ENCODE measurements at regions not wholly inside any gene's neighbourhood (a gene's known extent, or its start where the extent isn't known, plus 50 kb on each side); places are given as distances from the start of the nearest gene placed in this dataset.

DNA sequence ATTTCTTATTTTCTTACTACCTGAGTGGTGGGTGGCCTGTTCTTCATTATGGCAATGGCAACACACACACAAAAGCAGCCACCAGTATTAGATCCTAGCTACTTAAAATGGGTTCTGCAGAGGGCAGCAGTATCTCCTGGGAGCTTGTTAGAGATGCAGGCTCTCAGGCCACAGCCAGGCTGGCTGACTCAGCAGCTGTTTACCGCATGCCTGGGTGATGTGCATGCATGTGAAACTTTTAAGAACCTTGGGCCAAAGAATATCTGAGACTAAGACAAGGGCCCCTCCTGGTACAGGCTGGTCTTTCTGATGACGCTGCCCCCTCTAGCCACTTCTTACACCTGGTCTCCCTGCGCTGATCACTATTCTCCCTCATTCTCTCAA lies 399.0 kb downstream of the MED10 start:
- DNase-seq (ENCODE audit: low spot score): no peak
- TF ChIP-seq, protein P1, sequence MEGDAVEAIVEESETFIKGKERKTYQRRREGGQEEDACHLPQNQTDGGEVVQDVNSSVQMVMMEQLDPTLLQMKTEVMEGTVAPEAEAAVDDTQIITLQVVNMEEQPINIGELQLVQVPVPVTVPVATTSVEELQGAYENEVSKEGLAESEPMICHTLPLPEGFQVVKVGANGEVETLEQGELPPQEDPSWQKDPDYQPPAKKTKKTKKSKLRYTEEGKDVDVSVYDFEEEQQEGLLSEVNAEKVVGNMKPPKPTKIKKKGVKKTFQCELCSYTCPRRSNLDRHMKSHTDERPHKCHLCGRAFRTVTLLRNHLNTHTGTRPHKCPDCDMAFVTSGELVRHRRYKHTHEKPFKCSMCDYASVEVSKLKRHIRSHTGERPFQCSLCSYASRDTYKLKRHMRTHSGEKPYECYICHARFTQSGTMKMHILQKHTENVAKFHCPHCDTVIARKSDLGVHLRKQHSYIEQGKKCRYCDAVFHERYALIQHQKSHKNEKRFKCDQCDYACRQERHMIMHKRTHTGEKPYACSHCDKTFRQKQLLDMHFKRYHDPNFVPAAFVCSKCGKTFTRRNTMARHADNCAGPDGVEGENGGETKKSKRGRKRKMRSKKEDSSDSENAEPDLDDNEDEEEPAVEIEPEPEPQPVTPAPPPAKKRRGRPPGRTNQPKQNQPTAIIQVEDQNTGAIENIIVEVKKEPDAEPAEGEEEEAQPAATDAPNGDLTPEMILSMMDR (IDR thresholded peaks at IDR 0.05; ENCODE audit: borderline replicate concordance, control extremely low read depth, extremely low read depth, insufficient read depth, missing control alignments): no peak
- in situ Hi-C loops (cut with MboI; ENCODE audit: low sequenced_read_pairs, unreplicated experiment): no loop called here

DNA sequence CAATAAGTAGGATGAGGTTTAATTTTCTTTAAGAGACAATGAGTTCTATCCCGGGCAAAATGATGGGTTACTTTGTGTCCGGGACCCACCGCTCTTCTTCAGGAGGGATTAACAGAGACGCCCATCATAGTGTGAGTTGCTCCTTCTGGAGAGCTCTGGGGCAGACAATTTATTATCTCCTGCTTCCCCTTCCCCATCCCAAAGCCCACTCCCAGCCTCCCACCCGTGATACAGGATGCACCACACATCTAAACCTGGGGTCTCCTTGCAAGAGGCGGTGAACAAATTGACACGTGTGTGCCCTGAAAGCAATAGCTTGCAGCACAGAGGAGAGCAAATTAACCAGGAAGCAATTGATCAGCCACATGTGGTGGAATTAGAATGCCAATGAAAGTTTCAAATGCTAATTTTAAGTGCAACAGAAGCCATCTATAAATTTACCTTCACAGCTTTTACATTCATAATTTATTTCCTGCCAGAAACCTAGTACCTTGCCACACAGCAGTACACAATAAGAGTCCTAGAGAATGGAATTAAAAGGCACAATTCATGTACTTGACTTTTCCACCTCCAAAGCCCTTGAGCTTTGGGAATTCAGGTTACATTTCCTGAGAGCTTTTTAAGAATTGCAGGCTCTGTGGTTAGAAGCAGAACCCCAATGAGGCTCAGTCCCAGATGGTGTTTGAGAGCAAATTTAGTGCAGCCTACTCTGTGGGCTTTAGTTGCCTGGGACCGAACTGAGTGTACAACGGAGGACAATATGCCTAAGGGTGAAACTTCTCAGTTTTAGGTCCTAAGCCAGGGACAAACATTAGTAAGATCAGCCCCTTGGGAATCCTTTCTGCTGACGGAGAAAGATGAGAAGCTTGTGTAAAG lies 399.6 kb downstream of the MED10 start:
- TF ChIP-seq, protein P1 (IDR thresholded peaks at IDR 0.05; ENCODE audit: borderline replicate concordance, control extremely low read depth, extremely low read depth, insufficient read depth, missing control alignments): no peak
- DNase-seq (ENCODE audit: low spot score): no peak
- in situ Hi-C loops (cut with MboI; ENCODE audit: low sequenced_read_pairs, unreplicated experiment): no loop called here

DNA sequence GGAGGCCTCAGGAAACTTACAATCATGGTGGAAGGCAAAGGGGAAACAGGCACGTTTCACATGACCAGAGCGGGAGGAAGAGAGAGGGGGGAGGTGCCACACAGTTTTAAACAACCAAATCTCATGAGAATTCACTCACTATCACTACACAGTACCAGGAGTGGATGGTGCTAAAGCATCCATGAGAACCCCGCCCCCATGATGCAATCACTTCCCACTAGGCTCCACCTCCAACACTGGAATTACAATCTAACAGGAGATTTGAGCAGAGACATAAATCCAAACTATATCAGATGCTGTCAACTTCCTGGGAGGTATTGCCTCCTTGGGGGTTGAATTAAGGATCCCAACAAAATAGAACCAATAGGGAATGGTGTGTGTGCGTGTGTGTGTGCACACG lies 407.1 kb downstream of the MED10 start:
- no peak for DNase-seq (ENCODE audit: low spot score)
- TF ChIP-seq, protein P1 (IDR thresholded peaks at IDR 0.05; ENCODE audit: borderline replicate concordance, control extremely low read depth, extremely low read depth, insufficient read depth, missing control alignments): no peak
- in situ Hi-C loops (cut with MboI; ENCODE audit: low sequenced_read_pairs, unreplicated experiment): no loop called here

DNA sequence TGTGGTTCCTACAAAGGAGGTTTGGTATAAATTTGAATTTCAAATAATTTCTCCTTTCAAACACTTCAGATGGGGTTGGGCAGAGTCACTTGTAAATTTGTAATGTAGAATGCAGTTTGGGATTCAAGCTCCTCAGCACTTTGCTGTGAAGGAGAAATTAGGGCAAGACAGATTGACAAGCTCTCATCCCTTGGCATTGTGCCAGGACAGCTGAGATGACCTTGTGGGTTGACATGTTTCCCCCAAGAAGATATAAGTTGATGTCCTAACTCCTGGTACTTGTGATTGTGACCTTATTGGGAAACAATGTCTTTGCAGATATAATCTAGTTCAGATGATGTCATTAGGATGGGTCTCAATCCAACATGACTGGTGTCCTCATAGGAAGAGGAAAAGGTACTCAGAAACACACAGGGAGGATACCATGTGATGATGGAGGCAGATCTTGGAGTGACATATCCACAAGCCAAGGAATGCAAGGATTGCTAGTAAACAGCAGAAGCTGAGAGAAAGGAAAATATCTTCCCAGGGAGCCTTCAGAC lies 408.3 kb downstream of the MED10 start:
- in situ Hi-C loops (cut with MboI; ENCODE audit: low sequenced_read_pairs, unreplicated experiment): no loop called here
- TF ChIP-seq, protein P1 (IDR thresholded peaks at IDR 0.05; ENCODE audit: borderline replicate concordance, control extremely low read depth, extremely low read depth, insufficient read depth, missing control alignments): no peak
- no peak for DNase-seq (ENCODE audit: low spot score)

DNA sequence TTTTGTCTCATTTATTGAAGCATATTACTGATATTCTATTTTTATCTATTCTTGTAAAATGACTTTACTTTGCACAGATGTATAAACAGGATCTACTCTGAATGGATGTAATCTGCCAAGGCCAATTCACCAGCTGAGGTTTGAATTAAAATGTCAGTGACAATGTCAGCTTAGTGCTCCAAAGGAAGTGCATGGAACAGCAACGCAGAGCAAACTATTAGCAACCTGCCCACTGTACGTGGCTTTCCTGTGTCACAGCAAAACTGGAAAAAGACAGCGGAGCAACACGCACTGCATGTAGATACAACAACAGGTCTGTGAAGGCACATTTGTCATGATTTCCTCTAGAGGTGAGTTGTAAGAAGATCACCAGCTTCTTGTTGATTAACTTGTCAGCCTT lies 409.4 kb downstream of the MED10 start:
- DNase-seq (ENCODE audit: low spot score): no peak
- TF ChIP-seq, protein P1 (IDR thresholded peaks at IDR 0.05; ENCODE audit: borderline replicate concordance, control extremely low read depth, extremely low read depth, insufficient read depth, missing control alignments): no peak
- in situ Hi-C loops (cut with MboI; ENCODE audit: low sequenced_read_pairs, unreplicated experiment): no loop called here

DNA sequence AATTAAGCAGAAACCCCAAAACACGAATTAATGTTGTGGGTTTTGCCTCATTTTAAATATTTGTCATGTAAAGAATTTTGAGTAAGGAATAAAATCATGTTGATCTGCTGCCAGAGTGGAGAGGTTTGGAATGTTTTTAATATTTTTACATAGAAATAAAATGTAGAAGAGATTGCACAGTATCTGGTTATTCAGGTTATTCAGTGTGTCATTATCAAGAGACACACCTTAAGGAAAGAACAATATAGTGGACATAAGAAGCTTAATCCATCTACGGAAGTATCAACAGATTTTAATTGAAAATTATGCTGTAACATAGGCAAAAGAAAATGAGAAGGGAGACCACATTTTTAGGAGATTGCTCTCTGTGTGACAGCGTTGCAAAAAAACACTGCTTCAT lies 410.4 kb downstream of the MED10 start:
- DNase-seq (ENCODE audit: low spot score): no peak
- TF ChIP-seq, protein P1 (IDR thresholded peaks at IDR 0.05; ENCODE audit: borderline replicate concordance, control extremely low read depth, extremely low read depth, insufficient read depth, missing control alignments): no peak
- in situ Hi-C loops (cut with MboI; ENCODE audit: low sequenced_read_pairs, unreplicated experiment): no loop called here

Data from GM13976 (cell line).